ENCODE measurements at regions not wholly inside any gene's neighbourhood (a gene's known extent, or its start where the extent isn't known, plus 50 kb on each side); places are given as distances from the start of the nearest gene placed in this dataset.

DNA sequence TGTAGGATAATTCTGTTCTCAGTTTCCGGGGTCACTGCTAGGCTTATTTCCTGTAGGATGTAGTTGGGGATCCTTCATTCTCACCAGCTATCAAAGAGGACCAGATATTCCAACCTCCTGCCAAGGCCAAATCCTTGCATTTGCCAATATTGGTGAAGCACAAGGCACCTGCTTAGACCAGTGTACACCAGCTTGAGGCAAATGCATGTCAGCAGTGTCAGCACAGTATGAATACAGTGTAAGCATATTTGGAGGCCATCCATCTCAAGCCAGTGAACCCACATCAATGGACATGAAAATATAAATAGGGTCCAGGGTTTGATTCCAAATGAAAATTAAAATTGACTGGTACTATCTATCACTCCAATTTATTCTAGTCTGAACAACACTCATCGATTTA lies 88.0 kb upstream of the MAPRE2 start:
- TF ChIP-seq POLR2A (IDR thresholded peaks at IDR 0.05) (no peak), CTCF (IDR thresholded peaks at IDR 0.05) (no peak), POLR2AphosphoS5 (IDR thresholded peaks at IDR 0.05) (no peak)

Data from gastroesophageal sphincter (tissue), 3 donors.